Choroid plexus epithelial cell (primary cell): ENCODE measurements at regions not wholly inside any gene's neighbourhood (a gene's known extent, or its start where the extent isn't known, plus 50 kb on each side); places are given as distances from the start of the nearest gene placed in this dataset.

Source experiments
- DNase-seq: peaks from one replicate; pipeline ENCODE4 v3.0.0-alpha.2; 2010; ENCODE audit warnings: low read depth
- H3K4me3 ChIP-seq: 2 replicates; pipeline ENCODE4 v1.5.1; 2011; ENCODE audit warnings: low read depth, mild to moderate bottlenecking, control low read depth, low read length, moderate library complexity
- CTCF ChIP-seq: conservative IDR thresholded peaks from 2 replicates; pipeline ENCODE4 v1.5.1; 2011; ENCODE audit warnings: low read depth, mild to moderate bottlenecking, control low read depth, inconsistent platforms, low read length, moderate library complexity

GRCh38 chr22:34973926-34974325 lies 92.0 kb upstream of the ISX start:
- H3K4me3 ChIP-seq, result no peak overlapping the region
- no peak for DNase-seq
- no peak for TF ChIP-seq CTCF

GRCh38 chr22:34975721-34976120 lies 90.2 kb upstream of the ISX start:
- TF ChIP-seq CTCF, result no peak
- DNase-seq, result no peak
- no peak overlapping the region for H3K4me3 ChIP-seq

GRCh38 chr22:34976474-34976873 lies 89.5 kb upstream of the ISX start:
- no peak for TF ChIP-seq CTCF
- no peak overlapping the region for H3K4me3 ChIP-seq
- DNase-seq, result no peak

GRCh38 chr22:34976886-34977285 lies 89.1 kb upstream of the ISX start:
- TF ChIP-seq CTCF, result no peak
- no peak for DNase-seq
- no peak overlapping the region for H3K4me3 ChIP-seq

- DNase-seq, result no peak
- H3K4me3 ChIP-seq, result no peak overlapping the region
- no peak for TF ChIP-seq CTCF
Observed at GRCh38 chr22:34986523-34986922, 79.4 kb upstream of the ISX start.

- TF ChIP-seq CTCF, result no peak
- DNase-seq, result no peak
- no peak overlapping the region for H3K4me3 ChIP-seq
Observed at GRCh38 chr22:34992672-34993071, 73.3 kb upstream of the ISX start.

GRCh38 chr22:34993548-34993947 lies 72.4 kb upstream of the ISX start:
- no peak overlapping the region for H3K4me3 ChIP-seq
- no peak for TF ChIP-seq CTCF
- no peak for DNase-seq
